Lung microvascular endothelial cell (primary cell): ENCODE measurements at regions not wholly inside any gene's neighbourhood (a gene's known extent, or its start where the extent isn't known, plus 50 kb on each side); places are given as distances from the start of the nearest gene placed in this dataset.

Experiments
- DNase-seq, 2 donors: peaks; one replicate each; pipeline versions ENCODE4 v3.0.0 to v3.0.0-alpha.2; 2010; ENCODE audit warnings: low read depth in 2 of 2

DNA sequence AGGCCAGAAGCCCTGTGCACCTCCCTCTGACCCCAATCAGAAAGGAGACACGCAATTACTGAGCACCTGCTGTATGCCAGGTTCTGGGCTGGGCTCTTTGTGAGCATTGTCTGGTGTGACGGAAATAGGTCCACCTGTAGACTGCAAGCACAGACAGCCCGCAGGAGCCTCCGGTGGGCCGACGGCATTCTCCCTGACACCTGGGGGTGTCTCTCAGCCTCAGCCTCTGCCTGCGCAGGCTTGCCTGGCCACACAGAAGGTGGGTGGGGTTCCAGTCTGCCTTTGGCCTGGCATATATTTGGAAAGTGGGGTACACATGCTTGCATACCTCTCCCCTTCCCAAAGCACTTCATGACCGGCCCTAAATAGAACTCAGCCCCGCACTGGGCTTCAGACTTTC is 129.3 kb downstream of the BUD13 start:
- DNase-seq = no peak

DNA sequence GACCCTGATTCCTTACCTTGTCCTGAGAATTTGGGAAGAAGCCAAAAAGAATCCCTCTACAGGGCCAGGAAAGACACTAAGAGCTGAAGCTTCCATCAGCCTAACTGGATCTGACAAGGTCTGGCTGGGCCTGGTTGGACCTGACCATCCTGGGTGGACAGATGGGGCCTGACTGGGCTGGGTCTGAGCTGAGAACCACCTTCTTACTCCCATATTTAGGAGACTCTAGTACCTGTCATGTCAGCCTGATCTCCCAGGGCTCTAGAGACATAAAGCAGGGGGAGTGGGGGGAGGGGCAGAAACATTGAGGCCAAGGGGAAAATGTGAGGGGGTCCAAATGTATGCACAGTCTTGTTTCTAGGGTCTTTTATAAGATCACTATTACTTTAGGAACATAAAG is 129.9 kb downstream of the BUD13 start:
- no peak for DNase-seq

DNA sequence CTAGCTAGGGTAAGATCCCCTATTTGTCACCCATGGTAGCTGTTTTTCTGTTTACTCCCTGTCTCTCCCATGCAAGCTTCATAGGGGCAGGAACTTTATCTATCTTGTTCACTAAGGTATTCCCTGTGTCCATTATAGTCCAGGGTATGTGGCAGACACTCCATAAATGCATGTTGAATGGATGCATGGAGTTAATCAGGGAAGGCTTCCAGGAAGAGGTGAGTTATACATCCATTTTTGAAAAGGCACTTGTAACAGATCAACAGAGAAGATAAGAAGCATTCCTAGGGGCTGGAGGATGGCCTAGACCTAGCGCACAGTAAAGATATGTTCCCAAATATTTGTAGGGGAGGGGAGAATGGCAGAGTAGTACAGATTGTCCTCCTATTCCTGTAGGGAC is 130.3 kb downstream of the BUD13 start:
- no peak for DNase-seq

DNA sequence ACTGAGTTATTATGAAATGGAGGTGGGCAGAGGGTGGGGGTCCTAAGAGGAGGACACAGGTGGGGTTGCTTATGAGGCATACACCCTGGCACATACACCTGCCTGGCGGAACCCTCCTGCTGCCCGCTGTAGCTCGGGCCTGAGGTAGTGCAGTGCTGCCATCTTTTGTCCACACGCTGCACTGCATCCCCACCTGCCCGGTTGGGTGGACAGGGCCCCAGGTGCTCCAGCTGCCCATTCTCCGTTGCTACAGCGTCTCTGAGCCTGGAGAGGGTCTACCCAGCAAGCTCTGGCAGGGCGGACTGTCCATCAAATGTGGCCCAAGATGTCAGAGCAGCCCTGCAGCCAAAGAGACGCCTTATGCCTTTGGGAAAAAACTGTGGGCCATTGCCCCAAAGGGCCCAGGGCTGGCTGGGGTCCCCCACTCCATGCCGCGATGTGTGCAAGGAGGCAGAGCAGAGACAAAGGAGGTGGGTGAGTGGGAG is 131.2 kb downstream of the BUD13 start:
- DNase-seq = peak; percentile 43 to 65

DNA sequence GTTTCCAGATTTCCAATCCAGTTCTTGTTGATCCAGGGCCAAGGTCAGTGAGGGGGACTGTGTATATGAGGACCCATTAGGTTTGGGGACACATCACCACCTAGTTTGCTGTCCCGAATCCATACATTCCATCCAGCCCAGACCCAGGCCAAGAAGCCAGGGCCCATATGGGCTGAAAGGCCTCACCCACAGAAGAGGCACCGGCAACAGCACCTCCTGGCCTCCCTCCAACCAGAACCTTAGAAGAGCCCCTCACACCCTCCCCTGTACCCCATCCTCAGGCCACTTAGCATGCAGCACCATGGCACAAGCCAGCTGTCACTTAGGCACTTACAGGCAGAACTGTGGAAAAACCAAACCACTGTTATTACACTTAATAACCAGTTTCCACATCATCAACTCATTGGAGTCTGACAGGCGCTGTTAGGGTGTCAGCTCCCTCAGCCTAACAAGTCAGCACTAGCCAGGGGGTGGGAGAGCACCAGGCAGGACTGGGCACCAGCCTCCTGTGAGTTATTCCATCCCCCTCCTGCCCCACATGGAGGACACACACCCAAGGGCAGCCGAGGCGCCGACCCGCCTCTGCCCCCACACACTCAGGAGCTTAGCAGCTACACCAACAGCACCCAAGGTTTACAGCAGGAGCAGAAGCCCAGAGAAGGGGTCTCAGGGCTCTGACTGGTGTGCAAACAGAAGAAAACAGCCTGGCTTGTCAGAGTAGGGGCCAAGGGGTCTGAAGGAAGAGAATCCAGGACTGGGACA is 132.0 kb downstream of the BUD13 start:
- DNase-seq = no peak

DNA sequence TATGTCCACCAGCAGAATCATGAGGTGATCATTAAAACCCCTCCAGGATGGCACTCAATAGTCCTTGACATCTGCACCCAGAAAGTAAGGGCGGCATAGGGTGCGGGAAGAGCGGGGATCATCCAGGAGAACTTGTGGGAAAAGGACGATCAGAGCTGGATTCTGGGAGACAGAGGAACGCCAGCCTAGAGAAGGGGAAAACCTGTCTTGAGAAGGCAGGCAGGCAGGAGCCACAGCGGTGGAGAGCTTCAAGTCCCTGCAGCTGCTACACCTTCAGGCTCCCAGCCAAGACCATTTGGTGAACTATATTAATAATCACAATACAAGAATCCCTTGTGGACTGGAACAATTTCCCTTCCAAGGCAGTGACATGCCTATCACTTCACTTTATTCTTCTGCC is 134.3 kb downstream of the BUD13 start:
- DNase-seq = no peak

DNA sequence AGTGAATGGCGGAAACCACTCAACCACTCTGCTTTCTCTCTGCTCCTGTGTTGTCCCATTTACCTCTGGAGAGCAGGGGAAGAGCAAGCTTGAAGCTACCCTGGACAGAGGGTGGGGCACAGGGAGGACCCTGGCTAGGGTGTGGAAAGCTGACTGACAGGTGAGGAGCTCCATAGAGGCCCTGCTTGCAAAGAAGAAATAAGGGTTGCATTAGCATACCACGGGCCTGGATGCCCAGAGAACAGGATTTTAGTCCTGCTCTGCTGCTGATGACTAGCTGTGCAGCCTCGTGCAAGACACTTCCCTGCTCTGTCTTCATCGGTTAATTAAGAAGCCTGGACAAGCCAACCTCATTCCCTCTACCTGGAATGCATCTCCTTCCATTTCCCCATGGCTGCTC is 135.0 kb downstream of the BUD13 start:
- DNase-seq = no peak

DNA sequence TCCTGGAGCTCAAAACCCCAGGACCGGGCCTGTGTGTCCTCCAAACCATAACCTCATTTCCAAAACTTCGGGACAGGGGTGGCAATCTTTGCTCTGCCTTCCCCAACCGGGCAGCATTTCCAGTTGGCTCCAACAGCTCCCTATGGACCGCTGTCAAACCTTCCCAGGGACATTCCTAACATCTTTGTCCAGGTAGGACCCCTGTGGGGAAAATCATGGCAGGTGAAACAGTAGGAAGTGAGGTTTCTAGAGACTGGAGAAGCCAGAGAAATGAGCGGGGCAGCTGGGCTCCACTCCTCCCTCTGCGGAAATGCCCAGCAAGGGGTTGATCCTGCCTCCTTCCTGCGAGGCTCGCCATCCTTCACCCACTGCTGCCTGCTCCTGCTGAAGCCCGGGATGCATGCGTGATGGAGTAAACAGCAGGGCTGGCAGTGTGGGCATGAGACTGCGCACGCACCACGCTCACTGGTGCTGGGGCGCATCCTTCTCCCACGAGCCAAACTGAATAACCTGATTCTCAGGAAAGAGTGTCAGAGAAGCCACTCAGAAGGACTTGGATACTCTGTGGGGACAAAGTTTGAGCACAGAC is 136.4 kb downstream of the BUD13 start:
- no peak for DNase-seq

DNA sequence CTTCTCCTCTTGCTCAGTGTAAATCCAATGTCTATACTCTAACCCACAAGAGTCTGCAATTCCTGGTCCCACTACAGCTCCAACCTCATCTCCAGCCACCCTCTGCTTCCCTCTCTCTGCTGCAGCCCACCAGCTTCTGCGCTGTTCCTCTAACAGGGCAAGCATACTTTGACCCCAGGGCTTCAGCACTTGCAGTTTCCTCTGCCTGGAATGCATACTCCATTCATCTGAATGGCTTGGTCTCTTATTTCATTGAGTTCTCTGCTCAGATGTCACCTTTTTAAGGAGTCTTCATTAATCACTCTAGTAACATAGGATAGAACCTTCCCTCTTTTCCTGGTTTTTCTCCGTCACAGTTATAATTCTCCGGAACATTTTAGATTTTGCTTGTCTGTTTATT is 141.6 kb downstream of the BUD13 start:
- no peak for DNase-seq

DNA sequence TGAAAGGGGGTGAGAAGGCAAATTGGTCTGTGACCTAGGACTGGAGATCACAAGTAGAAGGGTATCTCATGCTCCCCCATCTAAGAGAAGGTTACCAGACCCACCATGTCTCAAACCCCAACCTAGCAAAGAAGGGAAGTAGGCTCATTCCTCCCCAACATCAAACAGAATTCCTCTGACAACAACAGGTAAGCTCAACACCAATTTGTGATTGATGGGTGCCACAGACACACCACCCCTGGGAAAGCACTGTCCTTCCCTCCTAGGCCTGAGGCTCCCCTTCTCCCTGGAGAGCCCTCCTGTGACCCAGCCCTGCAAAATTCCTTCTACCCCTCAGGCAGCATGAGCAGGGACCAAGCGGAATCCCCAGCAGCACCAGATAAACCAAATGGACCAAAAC is 154.3 kb downstream of the BUD13 start:
- DNase-seq = no peak

DNA sequence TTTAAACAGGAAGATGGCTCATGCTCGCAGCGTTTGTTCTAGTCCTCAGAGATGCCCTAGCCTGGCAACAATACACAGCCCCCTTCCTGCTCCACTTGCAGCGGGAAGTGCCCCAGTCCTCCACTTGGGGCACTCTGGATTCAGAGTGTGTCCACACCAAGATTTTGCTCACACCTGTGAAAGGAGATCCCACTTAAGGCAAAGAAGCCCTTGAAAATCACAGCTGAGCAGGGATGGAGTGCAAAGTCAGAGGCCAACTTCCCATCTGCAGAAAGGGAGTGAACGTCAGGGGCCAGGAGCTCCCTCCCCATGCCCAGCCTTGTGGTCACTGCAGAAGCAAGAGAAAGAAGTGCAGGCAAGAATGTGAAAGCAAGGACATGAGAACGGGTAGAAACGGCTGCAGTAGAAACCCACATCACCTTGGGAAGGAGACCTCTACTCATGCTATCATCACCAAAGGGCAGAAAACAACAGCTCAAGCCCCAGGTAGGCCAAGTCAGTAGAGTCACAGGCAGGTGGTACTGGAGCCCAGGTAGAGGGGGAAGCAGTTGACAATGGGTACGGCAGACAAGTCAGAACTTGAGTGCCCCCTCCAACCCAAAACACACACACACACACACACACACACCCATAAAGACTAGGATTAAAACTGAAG is 157.4 kb downstream of the BUD13 start:
- DNase-seq = no peak

DNA sequence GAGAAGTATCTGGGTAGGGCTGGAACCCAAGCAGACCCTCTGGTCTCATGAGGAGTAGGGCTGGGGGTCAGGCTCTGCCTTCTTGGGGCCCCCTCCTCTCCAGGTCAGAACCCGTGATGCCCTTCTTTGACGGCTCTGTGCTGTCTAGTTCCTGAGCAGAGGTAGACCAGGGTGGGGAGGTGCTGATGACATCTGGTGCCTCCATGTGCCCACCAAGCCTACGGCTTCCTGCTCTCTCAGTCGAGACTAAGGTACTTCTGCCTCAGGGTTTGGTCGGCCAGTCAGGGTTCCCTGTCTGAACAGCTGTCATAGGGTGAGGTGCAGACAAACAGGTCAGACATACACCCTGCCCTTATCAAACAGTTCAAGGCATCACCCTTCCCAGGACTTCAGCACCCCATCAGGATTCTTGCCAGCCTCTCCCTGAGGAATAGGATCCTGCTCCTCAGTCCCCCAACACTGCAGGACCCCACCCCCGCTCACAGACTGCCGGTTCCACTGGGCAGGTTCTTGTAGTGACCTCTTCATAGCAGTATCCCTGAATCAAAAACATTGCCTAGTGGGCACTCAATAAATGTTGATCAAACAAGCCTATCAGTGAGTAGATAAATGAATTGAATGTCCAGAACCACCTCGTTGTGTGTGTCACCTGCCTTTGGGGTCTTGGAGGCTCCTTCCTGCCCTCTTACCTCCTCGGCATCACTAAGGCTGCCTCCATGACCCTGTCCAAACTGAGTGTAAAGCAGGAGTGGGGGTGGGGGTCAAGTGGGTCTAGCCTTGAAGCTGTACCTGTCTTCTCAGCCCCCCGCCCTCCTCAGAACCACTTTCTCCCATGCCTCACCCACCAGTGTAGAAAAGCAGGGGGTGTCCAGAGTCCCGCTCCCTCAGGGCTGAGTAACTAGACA is 158.2 kb downstream of the BUD13 start:
- DNase-seq = no peak

DNA sequence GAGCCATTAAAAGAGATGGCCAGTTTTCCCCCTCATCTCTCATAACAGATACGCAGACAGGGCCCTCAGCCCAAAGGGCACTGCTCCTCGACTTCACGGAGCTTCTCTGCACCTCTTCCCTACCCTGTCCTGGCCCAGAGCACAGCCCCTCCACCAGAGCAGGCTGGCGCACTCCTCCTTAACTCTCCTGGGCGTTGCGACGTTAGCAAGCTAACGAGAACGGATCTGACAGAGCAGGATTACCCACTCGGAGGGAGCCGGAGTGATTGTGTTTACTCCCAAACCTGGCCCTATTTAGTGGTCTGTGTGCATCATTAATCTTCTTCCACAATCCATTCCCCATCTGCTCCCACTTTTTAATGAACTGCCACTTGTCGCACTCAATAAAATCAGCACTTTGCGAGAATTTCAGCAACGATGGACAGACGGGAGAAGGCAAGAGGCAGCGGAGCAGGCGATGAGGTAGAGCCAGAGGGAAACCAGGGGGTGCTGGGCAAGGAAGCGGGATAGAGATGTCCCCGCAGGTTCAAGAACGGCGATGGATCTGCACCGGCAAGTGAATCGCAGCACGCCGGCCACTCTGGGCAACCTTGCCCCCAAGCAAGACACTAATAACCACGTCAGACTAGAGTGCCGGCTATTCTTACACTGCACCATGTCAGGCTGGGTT is 159.4 kb downstream of the BUD13 start:
- DNase-seq = no peak

DNA sequence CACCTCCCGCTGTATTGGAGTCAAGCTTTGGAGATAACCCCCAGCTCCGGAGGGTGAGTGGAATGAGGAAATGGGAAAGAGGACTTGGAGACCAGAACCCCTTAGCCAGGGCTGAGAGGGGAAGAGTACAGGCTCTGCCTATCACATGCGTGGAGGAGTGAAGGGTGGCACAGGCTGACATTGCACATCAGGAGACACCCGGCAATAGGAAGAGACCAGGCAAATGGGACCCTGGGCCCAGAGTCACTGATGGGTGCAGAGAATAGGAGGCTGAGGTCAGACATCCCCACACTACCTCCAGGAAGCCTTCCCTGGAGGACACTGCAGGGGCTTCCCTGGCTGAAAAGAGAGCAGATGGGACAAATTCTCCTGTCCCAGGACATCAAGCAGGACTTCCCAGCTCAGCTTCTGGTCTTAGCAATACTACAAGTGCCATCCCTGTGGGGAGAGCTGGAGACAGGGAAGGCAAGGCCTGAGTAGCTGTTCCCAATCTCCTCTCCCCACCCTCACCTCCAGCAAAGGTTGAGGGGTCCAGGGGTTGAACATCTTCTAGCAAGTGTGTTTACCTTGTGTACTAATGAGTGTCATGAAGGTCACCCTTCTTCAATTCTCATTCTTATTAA is 160.7 kb downstream of the BUD13 start:
- no peak for DNase-seq

DNA sequence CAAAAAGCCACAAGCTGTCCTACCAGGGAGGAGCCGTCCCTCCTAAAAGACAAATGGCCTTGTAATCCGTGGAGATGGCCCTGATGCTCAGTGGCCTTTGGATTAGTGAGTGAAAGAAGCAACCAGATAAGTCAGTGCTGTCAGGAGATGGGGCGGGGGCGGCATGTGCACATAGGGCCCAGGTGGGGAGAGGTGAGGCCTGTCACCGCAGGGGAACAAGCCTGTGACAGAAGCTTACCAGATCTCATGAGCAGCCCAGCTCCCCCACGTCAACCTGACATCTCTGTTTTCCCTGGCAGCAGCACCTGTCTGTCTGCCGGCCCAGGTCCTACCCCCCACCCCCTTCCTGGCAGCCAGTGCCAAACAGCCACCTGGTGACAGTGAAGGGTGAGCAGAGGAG is 162.6 kb downstream of the BUD13 start:
- no peak for DNase-seq

DNA sequence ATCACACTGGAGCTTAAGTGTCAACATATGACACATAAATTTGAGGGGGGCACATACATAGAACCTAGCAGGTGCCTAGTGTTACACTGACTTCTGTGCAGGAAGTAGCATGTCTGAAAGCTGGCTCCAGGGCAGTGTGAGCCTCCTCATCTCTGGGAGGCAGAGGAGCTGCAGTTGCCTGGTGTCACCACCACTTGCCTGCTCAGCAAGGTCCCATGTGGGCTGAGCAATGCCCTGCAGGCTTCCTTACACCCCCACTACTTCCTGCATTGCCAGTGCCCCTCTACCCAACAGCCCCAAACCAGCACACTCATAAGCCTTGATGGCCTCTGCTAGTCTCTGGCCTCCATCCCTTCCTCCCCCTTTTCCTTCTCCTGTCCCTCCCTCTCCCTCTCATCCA is 165.8 kb downstream of the BUD13 start:
- no peak for DNase-seq

DNA sequence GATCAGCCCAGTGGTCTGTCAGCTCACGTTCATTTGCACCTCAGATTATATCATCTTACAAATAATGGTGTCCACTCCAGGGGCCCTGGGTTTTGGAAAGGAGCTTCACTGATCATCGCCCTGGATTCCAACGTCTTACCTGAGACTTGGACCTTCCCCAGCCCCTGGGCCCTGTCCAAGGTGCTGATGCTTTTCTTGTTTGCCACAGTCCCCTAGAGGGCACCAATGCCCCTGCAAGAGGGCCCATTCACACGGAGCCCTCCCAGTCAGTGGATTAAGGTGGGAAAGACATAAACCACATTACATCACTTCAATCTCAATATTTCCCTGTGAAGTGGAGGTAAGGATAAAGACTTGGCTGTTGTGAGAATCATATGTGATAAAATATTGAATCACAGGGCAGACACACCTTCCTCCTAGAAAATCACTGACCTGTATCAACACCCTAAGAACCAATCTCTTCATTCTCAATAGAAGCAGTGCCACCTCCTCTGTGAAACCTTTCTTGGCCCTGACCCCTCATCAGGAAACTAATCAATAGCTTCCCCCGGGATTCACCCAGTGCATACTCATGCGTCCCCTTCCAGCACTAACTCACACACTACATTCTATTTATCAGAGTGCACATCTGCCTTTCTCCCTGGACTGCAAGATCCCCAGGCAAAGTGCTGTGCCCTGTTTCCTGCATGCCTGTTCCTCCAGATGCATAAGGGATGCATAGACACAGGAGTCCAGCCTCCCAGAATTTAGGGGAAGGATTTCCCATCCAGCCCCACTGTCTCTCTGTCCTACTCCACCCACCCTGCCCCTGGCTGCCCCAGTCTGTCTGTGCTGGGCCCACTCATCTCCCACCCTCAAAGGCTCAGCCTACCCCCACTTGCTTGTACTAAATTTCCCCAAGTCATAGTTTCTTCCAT is 167.0 kb downstream of the BUD13 start:
- DNase-seq = peak; percentile 57 to 66

DNA sequence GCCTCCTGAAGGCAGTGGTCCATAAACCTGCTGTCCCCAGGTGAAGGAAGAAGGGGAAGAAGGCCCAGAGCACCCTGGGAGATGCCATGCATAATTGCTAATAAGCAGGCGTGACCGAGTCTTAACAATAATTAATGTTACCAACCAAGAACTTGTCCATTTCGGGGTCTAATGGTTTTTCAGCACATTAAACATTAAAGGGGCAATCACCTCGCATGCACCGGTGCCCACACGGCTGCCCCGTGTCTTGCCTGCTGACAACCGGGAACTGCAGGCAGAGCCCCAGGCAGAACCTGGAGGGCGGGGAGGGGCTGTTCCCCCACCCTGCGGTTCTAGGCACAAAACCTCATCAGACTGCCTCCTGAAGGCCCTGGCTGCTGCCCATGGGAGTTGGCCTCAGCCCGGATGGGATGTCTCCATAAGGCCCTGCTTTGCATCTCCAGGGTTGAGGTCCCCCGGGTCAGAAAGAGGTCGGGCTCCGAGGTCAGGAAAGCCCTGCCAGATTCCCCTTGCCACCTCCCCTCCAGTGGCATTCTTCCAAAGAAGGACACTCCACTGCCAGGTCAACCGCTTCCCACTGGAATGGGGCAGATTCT is 169.0 kb downstream of the BUD13 start:
- no peak for DNase-seq

DNA sequence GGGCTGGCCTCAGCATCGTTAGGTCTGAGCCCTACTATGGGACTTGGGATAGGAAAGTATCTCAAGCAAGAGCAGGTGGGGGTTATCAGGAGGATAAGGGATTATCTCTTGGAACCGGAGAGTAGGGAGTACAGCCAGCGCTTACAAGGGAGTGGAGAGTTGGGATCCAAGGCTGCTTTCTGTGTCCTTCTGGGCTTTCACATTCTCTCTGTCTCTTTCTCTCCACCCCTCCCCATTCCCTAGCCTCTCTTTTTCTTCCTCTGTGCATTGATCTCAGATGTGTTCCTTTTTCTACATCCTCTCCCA is 170.2 kb downstream of the BUD13 start:
- DNase-seq = no peak
